Vagina (tissue), 2 donors: ENCODE measurements at regions not wholly inside any gene's neighbourhood (a gene's known extent, or its start where the extent isn't known, plus 50 kb on each side); places are given as distances from the start of the nearest gene placed in this dataset.
A peak's percentile ranks its signal among the peaks of the same experiment; 100 is the strongest.

Source experiments
- DNase-seq, 2 donors: peaks; one replicate each; pipeline ENCODE4 v3.0.0-alpha.2; 2017; ENCODE audit errors: extremely low spot score in 2 of 2
- H3K27ac ChIP-seq: fragments of 200-600 bp; sonication (generic); one replicate; pipeline ENCODE4 v1.5.1; 2019
- H3K27me3 ChIP-seq: fragments of 200-600 bp; sonication (generic); one replicate; pipeline ENCODE4 v1.5.1; 2019
- H3K36me3 ChIP-seq, 2 donors: fragments of 200-600 bp; sonication (generic); one replicate each; pipeline ENCODE4 v1.5.1; 2017 to 2019
- H3K4me1 ChIP-seq: fragments of 200-600 bp; sonication (generic); one replicate; pipeline ENCODE4 v1.5.1; 2019
- H3K4me3 ChIP-seq, 2 donors: fragments of 200-600 bp; sonication (generic); 1 replicate in 1 of 2; 2 replicates in 1 of 2; pipeline ENCODE4 v1.5.1; 2016 to 2019
- H3K9me3 ChIP-seq: fragments of 200-600 bp; sonication (generic); one replicate; pipeline ENCODE4 v1.5.1; 2019
- POLR2A ChIP-seq, 2 donors: fragments of 450-650 bp; IDR thresholded peaks; one replicate each; pipeline ENCODE4 v1.6.1; 2017; ENCODE audit warnings: antibody characterized with exemption in 2 of 2, mild to moderate bottlenecking in 2 of 2, moderate library complexity in 2 of 2
- POLR2AphosphoS5 ChIP-seq, 2 donors: sonication (generic); formaldehyde crosslinking; IDR thresholded peaks; one replicate each; pipeline ENCODE4 v1.9.0; 2017; ENCODE audit warnings: antibody characterized with exemption in 2 of 2, mild to moderate bottlenecking in 2 of 2, low read depth in 1 of 2; ENCODE audit not compliant: insufficient read depth in 1 of 2
- intact Hi-C: fragments of 100-400 bp; cut with DNase I; formaldehyde crosslinking; loops from one replicate; pipeline ENCODE4 v1.15.1; 2023
- TF ChIP-seq, protein P1 (sequence below), 3 experiments: fragments of 450-650 bp in 2 of 3; fragments of 200-600 bp in 1 of 3; sonication (generic) in 1 of 3; IDR thresholded peaks; one replicate each; pipeline ENCODE4 v1.5.1; 2017 to 2019; ENCODE audit warnings: antibody characterized with exemption in 3 of 3, mild to moderate bottlenecking in 2 of 3, moderate library complexity in 2 of 3

DNA sequence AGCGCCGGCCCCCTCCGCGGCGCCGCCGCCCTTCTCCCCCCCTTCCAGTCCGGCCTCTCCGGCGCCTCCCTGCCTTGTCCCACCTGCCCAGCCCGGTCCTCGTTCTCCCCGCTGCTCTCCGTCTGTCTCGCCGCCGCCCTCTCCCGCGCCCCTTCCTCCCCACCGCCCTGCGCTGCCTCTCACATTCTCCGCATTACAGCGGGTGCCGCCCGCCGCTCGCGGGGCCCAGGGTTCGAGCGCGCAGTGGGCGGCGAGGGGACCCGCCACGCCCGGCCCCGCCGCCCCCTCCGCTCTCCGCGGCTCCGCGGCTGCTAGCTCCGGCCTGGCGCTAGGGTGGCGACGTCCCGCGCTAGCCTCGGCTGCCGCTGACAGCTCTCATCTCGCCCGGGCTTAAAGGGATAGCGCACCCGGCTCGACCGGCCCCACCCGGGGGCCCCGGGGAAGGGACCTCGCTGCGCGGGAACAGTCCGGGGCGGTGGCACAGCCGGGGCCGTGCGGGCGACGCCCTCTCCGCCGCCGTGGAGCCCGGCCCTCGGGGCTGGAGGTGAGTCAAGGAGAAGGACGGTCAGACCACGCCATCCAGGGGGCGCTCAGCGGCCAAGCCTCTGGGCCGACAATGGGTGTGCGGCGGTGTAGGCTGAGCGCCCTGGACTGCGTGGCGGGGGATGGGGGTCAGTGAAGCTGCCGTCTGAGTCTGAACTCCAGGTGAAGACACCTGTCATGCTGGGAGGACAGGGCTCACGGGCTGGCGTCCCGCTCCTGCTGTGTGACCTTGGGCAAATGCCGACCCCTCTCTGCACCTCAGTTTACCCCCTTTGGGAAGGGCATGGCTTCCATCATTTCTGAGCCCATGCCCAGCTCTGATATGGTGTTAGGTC lies 187.4 kb upstream of the LINGO1 start:
- intact Hi-C loops = no loop called here
- Histone ChIP-seq H3K4me3 (peak overlapping the region; percentile 29 to 40), H3K9me3 (no peaks in the 10 kb centered on the region), H3K27ac (no peak overlapping the region), H3K27me3 (no peaks in the 10 kb centered on the region), H3K4me1 (peaks cover 19% of the 10 kb centered on the region), H3K36me3 (no peaks in the 10 kb centered on the region)
- no peak for DNase-seq
- no peak for TF ChIP-seq POLR2A (IDR thresholded peaks at IDR 0.05)
- no peak for TF ChIP-seq POLR2AphosphoS5 (IDR thresholded peaks at IDR 0.05; ENCODE audit: insufficient read depth in 1 of 2, low read depth in 1 of 2)
- TF ChIP-seq, protein P1, sequence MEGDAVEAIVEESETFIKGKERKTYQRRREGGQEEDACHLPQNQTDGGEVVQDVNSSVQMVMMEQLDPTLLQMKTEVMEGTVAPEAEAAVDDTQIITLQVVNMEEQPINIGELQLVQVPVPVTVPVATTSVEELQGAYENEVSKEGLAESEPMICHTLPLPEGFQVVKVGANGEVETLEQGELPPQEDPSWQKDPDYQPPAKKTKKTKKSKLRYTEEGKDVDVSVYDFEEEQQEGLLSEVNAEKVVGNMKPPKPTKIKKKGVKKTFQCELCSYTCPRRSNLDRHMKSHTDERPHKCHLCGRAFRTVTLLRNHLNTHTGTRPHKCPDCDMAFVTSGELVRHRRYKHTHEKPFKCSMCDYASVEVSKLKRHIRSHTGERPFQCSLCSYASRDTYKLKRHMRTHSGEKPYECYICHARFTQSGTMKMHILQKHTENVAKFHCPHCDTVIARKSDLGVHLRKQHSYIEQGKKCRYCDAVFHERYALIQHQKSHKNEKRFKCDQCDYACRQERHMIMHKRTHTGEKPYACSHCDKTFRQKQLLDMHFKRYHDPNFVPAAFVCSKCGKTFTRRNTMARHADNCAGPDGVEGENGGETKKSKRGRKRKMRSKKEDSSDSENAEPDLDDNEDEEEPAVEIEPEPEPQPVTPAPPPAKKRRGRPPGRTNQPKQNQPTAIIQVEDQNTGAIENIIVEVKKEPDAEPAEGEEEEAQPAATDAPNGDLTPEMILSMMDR (IDR thresholded peaks at IDR 0.05) = no peak

DNA sequence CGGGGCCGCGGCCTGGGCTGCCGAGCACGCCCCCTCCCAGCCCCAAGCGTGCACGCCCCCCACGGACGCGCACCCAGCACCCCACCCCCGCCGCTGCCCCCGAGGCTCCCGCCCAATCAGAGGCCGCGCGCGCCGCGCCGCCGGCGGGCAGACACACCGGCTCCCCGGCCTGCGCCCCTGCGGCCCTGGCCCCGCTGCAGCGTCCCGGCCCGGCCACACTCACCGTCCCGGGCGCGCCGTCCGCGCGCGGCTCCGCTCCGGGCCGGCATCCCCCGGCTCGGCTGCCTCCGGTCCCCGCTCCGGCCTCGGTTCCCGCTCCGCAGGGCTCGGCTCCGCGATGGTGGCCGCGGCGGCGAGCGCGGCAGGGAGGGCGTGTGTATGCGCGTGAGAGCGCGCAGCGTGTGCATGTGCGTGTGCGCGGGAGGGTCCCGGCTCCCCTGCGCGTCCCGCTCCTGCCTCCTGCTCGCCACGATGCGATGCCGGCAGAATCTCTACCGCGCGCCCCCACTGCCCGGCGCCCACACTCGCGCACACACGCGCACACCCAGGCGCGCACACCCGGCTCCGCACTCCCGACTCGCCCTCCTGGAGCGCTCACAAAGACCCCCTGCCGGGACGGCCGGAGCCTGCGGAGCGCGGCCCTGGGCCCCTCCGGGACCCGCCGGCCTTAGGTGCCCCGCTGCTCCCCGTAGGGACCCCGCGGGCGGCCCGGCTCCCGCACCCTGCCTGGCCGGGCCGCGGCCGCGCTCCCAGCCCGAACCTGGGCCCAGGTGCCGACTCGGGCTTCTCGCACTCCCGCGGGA lies 186.5 kb upstream of the LINGO1 start:
- TF ChIP-seq POLR2AphosphoS5 (IDR thresholded peaks at IDR 0.05; ENCODE audit: insufficient read depth in 1 of 2, low read depth in 1 of 2) = no peak
- no peak for TF ChIP-seq POLR2A (IDR thresholded peaks at IDR 0.05)
- TF ChIP-seq, protein P1 (IDR thresholded peaks at IDR 0.05) = no peak
- Histone ChIP-seq H3K9me3 (no peaks in the 10 kb centered on the region), H3K4me1 (peaks cover 19% of the 10 kb centered on the region), H3K4me3 (peak overlapping the region; percentile 29 to 40), H3K27me3 (no peaks in the 10 kb centered on the region), H3K27ac (no peak overlapping the region), H3K36me3 (no peaks in the 10 kb centered on the region)
- no peak for DNase-seq
- intact Hi-C loops = no loop called here

DNA sequence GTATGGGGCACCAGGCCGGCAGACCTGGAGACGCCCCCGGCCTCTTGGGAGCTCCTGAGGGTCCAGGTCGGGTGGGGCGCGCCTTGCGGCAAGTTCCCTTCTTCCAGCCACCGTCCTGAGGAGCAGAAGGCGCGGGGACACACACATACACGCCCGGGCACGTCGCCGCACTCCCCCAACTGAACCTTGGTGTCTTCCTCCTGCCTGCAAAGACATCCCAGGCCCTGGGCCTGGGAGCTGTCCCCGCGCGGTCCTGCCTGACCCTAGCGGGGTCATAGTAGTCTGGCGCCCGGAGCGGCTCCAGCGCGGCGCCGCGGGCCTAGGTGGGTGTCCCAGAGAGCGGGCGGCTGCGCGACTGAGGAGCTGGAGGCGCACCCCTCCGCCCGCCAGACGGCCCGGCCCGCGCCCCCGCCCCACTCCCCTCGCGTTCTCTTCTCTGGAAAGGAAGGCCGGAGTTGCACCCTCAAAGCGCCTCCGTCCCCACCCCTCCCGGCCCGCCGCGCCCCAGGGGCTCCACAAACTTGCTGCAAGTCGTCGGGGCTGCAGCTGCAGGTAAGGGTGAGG lies 185.9 kb upstream of the LINGO1 start:
- DNase-seq = no peak
- H3K9me3 ChIP-seq = no peaks in the 10 kb centered on the region

DNA sequence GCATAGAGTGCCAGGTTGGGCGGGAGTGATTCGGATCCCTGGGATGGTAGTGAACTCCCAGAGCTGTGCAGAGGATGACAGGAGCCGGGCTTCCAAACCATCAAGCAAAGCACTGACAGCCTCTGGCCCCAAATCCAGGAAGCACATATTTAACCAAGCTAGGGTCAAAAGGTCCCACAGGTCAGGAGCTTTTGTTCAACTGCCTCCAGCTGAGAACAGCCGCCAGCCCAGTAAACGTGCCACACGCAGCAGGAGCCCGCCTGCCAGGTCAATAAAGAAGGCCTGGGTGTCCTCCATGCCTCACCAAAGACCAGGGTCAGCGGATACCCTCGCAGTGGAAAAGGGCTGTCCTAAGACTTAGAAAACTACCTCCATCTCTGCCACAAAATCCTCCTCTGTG lies 184.7 kb upstream of the LINGO1 start:
- no peak for DNase-seq
- H3K36me3 ChIP-seq = no peaks in the 10 kb centered on the region
- intact Hi-C loops = no loop called here
- TF ChIP-seq POLR2AphosphoS5 (IDR thresholded peaks at IDR 0.05; ENCODE audit: insufficient read depth in 1 of 2, low read depth in 1 of 2) = no peak
- TF ChIP-seq, protein P1 (IDR thresholded peaks at IDR 0.05) = no peak
- H3K4me1 ChIP-seq = peaks cover 19% of the 10 kb centered on the region
- no peaks in the 10 kb centered on the region for H3K9me3 ChIP-seq
- no peaks in the 10 kb centered on the region for H3K27me3 ChIP-seq
- H3K4me3 ChIP-seq = no peak overlapping the region
- no peak overlapping the region for H3K27ac ChIP-seq

More for the DNA sequence above, 185.9 kb upstream of the LINGO1 start:
- no peak overlapping the region for H3K27ac ChIP-seq
- TF ChIP-seq POLR2AphosphoS5 (IDR thresholded peaks at IDR 0.05; ENCODE audit: insufficient read depth in 1 of 2, low read depth in 1 of 2) (no peak), POLR2A (IDR thresholded peaks at IDR 0.05) (no peak)
- TF ChIP-seq, protein P1 (IDR thresholded peaks at IDR 0.05) = no peak
- H3K27me3 ChIP-seq = no peaks in the 10 kb centered on the region
- intact Hi-C loops = no loop called here
- H3K4me1 ChIP-seq = peaks cover 19% of the 10 kb centered on the region
- no peaks in the 10 kb centered on the region for H3K36me3 ChIP-seq
- H3K4me3 ChIP-seq = peak overlapping the region in 1 of 2 donors; percentile 40
